GM19238 (cell line): ENCODE measurements at regions not wholly inside any gene's neighbourhood (a gene's known extent, or its start where the extent isn't known, plus 50 kb on each side); places are given as distances from the start of the nearest gene placed in this dataset.
"Not testable (repeated sequence)": the region's sequence is repeated elsewhere in the genome, so short reads cannot be mapped to it uniquely, and the experiment has no call there.

Source experiments
- DNase-seq: peaks from one replicate; pipeline ENCODE4 v3.0.0; 2011; ENCODE audit warnings: low spot score; ENCODE audit not compliant: insufficient read length

DNA sequence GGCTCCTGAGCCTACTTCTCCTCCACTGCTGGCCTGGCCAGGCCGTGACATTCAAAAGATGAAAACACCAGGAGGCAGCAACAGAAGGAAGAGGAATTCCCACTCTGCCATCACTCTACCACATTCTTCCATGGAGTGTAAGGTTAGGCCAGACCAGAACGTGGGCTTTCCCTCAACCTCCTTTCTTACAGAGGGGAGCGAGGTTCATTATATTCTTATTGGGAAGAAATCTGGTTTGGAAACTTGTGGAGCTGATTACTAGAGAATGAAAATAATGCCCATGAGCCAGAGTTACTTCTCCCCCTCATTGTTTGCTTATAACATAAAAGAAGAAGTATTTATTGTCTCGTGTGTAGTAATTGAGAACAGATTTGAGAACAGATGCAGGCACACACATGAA lies 136.3 kb upstream of the BASP1 start:
- DNase-seq, result no peak

- not testable (repeated sequence) for DNase-seq
Observed at GRCh38 chr5:17083276-17083675, 134.2 kb upstream of the BASP1 start.

- no peak for DNase-seq
Observed at GRCh38 chr5:17087035-17087434, 130.4 kb upstream of the BASP1 start.

DNA sequence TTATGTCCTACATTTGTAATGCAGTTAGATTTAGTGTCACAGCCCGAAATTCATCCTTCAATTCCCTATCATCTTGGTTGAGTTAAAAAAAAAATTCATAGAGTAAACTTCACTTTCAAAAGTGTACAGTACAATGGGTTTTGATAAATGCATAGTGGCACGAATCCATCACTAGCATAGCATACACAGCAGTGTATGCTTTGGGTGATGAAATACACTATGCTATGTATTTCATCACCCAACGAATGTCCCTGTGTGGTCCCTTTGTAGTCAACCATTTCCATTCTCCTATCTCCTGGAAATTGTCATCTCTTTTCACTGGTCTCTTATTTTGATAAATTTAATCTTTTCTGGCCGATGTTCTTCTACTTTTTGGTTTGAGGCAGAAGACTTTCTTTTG lies 129.4 kb upstream of the BASP1 start:
- DNase-seq, result no peak

- no peak for DNase-seq
Observed at GRCh38 chr5:17089001-17089400, 128.4 kb upstream of the BASP1 start.

DNA sequence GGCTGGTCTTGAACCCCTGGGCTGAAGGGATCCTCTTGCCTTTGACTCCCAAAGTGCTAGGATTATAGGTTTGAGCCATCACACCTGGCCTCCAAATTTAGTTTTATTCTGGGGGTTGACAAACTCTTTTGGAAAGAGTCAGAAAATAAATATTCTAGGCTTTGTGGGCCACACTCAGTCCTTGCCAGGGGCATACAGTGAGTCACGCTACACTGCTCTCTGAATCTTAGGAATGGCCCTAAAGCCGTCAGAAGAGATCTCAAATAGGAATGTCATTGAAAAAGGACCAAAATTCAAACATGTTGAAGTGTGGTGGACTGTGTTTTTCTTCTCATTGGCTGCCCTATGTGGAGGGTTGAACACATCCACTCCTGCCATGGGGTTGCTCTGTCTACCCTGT lies 127.7 kb upstream of the BASP1 start:
- DNase-seq, result no peak

GRCh38 chr5:17090839-17091238 lies 126.6 kb upstream of the BASP1 start:
- no peak for DNase-seq

DNA sequence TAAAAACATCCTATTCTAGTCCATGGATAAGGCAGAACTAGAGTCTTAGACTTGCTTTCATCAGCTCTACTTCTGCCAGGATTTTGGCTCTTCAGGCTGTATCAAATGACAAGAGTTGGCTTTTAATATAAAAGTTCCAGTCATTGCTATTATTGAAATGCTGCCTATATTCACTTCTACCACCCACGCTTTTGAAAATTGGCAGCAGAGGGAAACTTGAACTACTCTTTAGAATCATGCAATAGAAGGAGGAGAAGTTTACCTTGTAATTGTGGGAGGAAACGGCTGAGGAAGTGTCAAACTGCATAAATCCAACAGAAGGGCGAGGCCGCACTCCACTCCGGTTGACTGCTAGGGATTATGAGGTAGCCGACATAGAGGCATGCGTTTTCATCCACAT lies 122.6 kb upstream of the BASP1 start:
- DNase-seq, result no peak

- DNase-seq, result no peak
Observed at GRCh38 chr5:17096952-17097695, 120.3 kb upstream of the BASP1 start.

- no peak for DNase-seq
Observed at GRCh38 chr5:17099946-17100345, 117.5 kb upstream of the BASP1 start.

DNA sequence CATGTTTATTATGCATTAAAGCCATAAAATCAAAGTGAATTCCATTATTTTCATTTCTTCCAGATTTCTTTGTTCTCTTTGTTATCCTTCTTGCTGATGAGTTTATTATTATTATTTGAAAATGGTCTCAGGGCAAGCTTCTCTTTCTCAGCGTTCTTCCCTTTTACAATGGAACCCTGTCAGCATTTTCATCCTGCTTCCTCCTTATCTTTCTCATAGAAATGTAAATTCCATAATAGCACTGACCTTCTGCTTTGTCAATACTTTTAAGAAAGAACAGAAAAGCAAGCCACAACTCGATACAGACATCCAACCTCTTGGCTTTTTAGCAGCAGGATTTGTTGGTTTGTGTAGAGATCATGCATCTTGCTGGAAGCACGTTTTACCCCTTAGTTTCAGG lies 114.0 kb upstream of the BASP1 start:
- no peak for DNase-seq

DNA sequence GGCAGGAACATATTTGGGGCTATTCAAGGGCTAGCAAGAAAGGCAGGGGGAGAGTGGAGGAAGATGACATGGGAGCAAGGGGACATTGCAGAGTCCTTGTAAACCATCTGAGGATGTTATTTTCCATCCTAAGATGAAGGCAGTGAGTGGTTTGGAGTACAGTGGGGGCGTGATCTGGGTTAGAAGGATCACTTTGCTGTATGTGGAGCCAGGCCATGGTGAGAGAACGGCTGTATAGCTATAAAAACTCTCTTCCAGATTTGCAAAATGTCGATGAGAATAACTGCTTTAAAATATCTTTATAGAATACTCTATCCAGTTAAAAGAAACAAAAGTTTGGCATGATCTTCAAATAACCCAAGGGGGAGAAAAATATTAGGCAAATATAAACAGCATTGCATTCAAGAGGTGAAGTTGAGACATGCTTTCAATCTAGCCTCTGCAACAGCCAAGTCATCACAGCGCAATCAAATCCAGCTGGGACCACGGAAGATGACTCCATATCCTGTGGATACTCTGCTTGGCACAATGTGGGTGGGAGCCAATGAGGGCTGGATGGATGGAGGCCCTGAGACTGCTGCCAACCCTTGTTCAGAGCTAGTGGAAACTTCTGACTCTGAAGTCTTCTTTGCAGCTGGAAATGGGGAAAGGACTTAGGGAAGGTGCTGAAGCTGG lies 111.5 kb upstream of the BASP1 start:
- no peak for DNase-seq

- DNase-seq, result no peak
Observed at GRCh38 chr5:17106521-17106920, 110.9 kb upstream of the BASP1 start.

DNA sequence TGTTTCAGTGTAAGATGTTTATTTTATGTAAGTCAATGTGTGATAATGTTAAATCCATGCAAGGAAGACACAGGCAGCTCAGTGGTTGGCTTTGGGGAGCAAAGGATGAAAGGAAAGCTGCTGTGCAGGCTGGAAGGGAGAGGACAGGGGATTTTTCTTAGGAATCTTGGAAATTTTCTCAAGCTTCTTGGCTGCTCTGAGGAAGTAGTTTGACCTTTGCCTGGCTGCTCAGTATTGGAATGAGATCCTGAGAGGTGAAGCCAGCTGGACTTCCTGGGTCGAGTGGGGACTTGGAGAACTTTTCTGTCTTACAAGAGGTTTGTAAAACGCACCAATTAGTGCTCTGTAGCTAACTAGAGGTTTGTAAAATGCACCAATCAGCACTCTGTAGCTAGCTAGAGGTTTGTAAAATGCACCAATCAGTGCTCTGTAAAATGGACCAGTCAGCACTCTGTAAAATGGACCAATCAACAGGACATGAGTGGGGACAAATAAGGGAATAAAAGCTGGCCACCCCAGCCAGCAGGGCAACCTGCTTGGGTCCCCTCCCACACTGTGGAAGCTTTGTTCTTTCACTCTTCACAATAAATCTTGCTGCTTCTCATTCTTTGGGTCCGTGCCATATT lies 105.2 kb upstream of the BASP1 start:
- not testable (repeated sequence) for DNase-seq

- no peak for DNase-seq
Observed at GRCh38 chr5:17113174-17113958, 104.1 kb upstream of the BASP1 start.

DNA sequence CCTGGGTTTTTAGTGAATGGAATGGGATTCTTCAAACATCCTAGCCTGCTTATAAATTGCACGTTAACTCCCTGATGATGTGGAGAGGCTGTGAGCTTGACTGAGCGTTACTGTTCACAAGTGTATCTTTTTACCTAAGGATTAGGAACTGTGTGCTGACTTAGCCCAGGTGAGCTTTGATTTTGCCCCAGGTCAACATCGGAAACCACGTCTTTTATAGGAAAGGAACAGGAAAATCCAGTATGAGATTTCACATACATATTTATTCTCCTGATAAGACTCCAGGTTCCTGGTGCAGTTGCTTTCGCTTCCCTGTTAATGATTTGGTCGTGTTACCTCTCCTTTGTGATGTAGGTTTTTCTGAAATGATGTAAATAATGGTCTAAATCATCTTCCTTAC lies 103.2 kb upstream of the BASP1 start:
- no peak for DNase-seq

- DNase-seq, result no peak
Observed at GRCh38 chr5:17114715-17115599, 102.5 kb upstream of the BASP1 start.

DNA sequence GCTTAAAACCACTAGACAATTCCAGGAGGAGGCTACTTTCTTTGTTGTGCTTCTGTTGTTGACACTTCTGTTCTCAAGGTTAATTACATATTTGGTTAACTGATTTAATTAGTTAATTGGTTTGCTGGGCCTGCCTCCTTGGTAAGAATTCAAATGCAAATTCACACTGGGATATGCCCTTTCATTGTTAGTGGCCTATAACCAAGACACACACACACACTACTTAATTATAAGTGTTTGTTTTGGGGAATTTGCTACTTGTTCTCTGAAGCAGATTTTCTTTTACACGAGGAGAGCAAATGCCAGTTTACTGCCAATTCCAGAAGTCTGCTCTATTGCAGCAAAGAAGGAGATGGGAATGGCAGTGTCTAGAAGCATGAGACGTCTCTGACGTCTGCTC lies 101.6 kb upstream of the BASP1 start:
- no peak for DNase-seq

DNA sequence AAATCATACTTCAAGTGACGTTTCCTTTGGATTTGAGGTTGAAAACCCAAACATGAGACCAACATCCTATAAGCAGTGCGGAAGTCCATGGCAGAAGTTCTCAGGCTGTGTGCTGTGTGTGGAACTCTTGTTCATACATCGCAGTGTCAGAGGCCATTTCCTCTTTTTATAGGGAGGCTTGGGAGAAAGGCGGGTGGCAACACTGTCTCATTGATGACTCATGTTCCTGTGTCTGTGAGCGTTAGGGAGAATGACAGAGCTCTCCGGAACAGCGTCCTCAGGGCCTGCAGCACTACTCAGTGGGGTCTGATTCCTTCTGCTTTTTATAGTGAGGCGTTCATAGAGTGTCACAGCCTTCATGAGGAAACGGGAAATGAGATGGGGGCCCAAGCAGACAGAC lies 98.8 kb upstream of the BASP1 start:
- DNase-seq, result no peak

DNA sequence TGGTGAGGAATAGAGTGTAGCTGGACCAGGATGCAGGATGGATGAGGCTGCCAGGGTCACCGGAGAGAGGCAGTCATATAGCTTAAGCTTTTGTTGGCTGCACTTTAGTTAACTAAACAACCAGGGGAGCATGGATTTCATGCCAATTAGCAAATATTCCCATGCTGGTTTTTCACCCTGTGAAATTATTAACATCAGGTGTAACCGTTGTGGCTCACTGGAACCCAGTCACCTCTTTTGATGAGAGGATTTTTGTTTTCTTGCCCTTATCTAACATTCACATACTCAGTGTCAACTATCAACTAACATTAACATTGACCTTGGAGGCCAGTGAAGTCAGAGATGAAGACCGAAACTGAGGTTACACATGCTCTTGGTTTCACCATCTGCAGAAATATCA lies 97.2 kb upstream of the BASP1 start:
- no peak for DNase-seq

- DNase-seq, result no peak
Observed at GRCh38 chr5:17121776-17122175, 95.7 kb upstream of the BASP1 start.
